Stimulated activated CD4-positive, alpha-beta T cell treated with anti-CD3 and anti-CD28 coated beads, Interleukin-4, amount 100 ng/mL, for 48 hours (primary cell): ENCODE measurements at regions not wholly inside any gene's neighbourhood (a gene's known extent, or its start where the extent isn't known, plus 50 kb on each side); places are given as distances from the start of the nearest gene placed in this dataset.

Source experiments
- DNase-seq, 2 donors: peaks; one replicate each; pipeline ENCODE4 v3.0.0-alpha.2; 2020; ENCODE audit warnings: low read depth in 2 of 2

GRCh38 chr6:14965424-14966075, 280.3 kb upstream of the JARID2 start:
- DNase-seq = no peak

- no peak for DNase-seq
Observed at GRCh38 chr6:14966096-14966905, 279.6 kb upstream of the JARID2 start.

GRCh38 chr6:14966906-14967711, 278.8 kb upstream of the JARID2 start:
- DNase-seq = no peak

GRCh38 chr6:14968056-14968637, 277.7 kb upstream of the JARID2 start:
- DNase-seq = no peak

- no peak for DNase-seq
Observed at GRCh38 chr6:14969126-14969525, 276.7 kb upstream of the JARID2 start.

- DNase-seq = no peak
Observed at GRCh38 chr6:14972379-14973067, 273.3 kb upstream of the JARID2 start.

GRCh38 chr6:14974372-14974771, 271.5 kb upstream of the JARID2 start:
- DNase-seq = no peak

GRCh38 chr6:14974792-14975470, 270.9 kb upstream of the JARID2 start:
- DNase-seq = no peak

GRCh38 chr6:14975471-14975817, 270.4 kb upstream of the JARID2 start:
- DNase-seq = no peak

- DNase-seq = no peak
Observed at GRCh38 chr6:14977747-14978382, 268.0 kb upstream of the JARID2 start.

GRCh38 chr6:14981960-14982359, 263.9 kb upstream of the JARID2 start:
- no peak for DNase-seq

GRCh38 chr6:14983599-14984518, 262.0 kb upstream of the JARID2 start:
- DNase-seq = no peak

- DNase-seq = no peak
Observed at GRCh38 chr6:14984519-14984853, 261.4 kb upstream of the JARID2 start.

GRCh38 chr6:14985366-14985765, 260.5 kb upstream of the JARID2 start:
- DNase-seq = no peak

GRCh38 chr6:14986370-14986769, 259.5 kb upstream of the JARID2 start:
- DNase-seq = no peak

- no peak for DNase-seq
Observed at GRCh38 chr6:14987490-14987889, 258.4 kb upstream of the JARID2 start.

GRCh38 chr6:14992382-14992781, 253.5 kb upstream of the JARID2 start:
- DNase-seq = no peak

GRCh38 chr6:14995208-14995607, 250.7 kb upstream of the JARID2 start:
- no peak for DNase-seq

- DNase-seq = no peak
Observed at GRCh38 chr6:14995966-14996602, 249.8 kb upstream of the JARID2 start.
